Endothelial cell of umbilical vein (primary cell): ENCODE measurements at regions not wholly inside any gene's neighbourhood (a gene's known extent, or its start where the extent isn't known, plus 50 kb on each side); places are given as distances from the start of the nearest gene placed in this dataset.

ENCODE experiments used
- CTCF ChIP-seq, 2 donors: IDR thresholded peaks; 1 replicate in 1 of 2; 2 replicates in 1 of 2; pipeline ENCODE4 v1.5.1; 2011; ENCODE audit warnings: low read length in 2 of 2, mild to moderate bottlenecking in 2 of 2, moderate library complexity in 2 of 2, control low read depth in 1 of 2, inconsistent platforms in 1 of 2, low read depth in 1 of 2; ENCODE audit not compliant: insufficient read depth in 1 of 2; ENCODE audit errors: extremely low read depth in 1 of 2
- FOS ChIP-seq: IDR thresholded peaks from 2 replicates; pipeline ENCODE4 v1.6.1; 2011; ENCODE audit warnings: mild to moderate bottlenecking, low read length, moderate library complexity, borderline replicate concordance; ENCODE audit not compliant: insufficient read depth
- JUN ChIP-seq: IDR thresholded peaks from 2 replicates; pipeline ENCODE4 v1.6.1; 2011; ENCODE audit warnings: borderline replicate concordance, low read depth; ENCODE audit not compliant: insufficient read length, insufficient read depth
- MAX ChIP-seq: IDR thresholded peaks from 2 replicates; pipeline ENCODE4 v1.6.1; 2011; ENCODE audit not compliant: insufficient read depth, insufficient read length
- POLR2A ChIP-seq: IDR thresholded peaks from 2 replicates; pipeline ENCODE4 v1.6.1; 2012; ENCODE audit warnings: low read depth, mild to moderate bottlenecking, control low read depth, low read length

GRCh38 chr11:17145972-17146371 lies 61.8 kb downstream of the PIK3C2A start:
- TF ChIP-seq CTCF (IDR thresholded peaks at IDR 0.05; ENCODE audit: extremely low read depth in 1 of 2, insufficient read depth in 1 of 2, low read depth in 1 of 2, low read length in 2 of 2) (no peak), POLR2A (no peak), FOS (peak; percentile 66), JUN (peak; percentile 52), MAX (no peak)
